ENCODE measurements at regions not wholly inside any gene's neighbourhood (a gene's known extent, or its start where the extent isn't known, plus 50 kb on each side); places are given as distances from the start of the nearest gene placed in this dataset.

DNA sequence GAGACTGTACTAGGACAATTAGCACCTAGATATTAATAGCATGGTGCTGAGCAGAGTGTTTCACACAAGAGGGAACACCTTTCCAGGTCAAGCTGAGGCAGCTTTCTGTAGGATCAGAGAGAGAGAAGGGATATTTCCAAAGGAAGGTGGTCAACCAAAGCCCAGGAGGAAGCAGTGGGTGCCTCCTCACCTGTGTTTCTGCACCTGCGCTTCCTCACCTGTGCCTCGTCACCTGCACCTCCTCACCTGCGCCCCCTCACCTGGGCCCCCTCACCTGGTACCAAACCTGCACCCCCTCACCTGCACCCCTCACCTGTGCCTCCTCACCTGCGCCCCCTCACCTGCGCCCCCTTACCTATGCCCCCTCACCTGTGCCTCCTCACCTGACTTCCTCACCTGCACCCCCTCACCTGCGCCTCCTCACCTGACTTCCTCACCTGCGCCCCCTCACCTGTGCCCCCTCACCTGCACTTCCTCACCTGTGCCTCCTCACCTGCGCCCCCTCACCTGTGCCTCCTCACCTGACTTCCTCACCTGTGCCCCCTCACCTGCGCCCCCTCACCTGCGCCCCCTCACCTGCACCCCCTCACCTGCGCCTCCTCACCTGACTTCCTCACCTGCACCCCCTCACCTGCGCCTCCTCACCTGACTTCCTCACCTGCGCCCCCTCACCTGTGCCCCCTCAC, 67.9 kb downstream of the TTLL2 start:
- no peak overlapping the region for H3K4me3 ChIP-seq (ENCODE audit: low read depth, low read length)
- TF ChIP-seq, protein P1, sequence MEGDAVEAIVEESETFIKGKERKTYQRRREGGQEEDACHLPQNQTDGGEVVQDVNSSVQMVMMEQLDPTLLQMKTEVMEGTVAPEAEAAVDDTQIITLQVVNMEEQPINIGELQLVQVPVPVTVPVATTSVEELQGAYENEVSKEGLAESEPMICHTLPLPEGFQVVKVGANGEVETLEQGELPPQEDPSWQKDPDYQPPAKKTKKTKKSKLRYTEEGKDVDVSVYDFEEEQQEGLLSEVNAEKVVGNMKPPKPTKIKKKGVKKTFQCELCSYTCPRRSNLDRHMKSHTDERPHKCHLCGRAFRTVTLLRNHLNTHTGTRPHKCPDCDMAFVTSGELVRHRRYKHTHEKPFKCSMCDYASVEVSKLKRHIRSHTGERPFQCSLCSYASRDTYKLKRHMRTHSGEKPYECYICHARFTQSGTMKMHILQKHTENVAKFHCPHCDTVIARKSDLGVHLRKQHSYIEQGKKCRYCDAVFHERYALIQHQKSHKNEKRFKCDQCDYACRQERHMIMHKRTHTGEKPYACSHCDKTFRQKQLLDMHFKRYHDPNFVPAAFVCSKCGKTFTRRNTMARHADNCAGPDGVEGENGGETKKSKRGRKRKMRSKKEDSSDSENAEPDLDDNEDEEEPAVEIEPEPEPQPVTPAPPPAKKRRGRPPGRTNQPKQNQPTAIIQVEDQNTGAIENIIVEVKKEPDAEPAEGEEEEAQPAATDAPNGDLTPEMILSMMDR (IDR thresholded peaks at IDR 0.05; ENCODE audit: insufficient read depth, low read length, missing control alignments), result no peak
- no peak for DNase-seq (ENCODE audit: low read depth, low spot score)
- ChIA-PET CTCF (no interaction called here), POLR2A (no interaction called here)

DNA sequence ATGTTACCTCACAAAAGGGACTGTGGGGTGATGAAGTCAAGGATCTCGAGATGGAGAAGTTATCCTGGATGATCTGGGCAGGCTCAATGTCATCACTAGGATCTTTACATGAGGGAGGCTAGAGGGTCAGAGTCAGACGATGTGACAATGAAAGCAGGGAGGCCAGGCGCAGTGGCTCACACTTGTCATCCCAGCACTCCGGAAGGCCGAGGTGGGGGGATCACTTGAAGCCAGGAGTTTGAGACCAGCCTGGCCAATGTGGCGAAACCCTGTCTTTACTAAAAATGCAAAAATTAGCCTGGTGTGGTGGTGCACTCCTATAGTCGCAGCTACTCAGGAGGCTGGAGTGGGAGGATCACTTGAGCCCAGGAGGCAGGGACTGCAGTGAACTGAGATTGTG, 68.8 kb downstream of the TTLL2 start:
- ChIA-PET CTCF (no interaction called here), POLR2A (no interaction called here)
- TF ChIP-seq, protein P1 (IDR thresholded peaks at IDR 0.05; ENCODE audit: insufficient read depth, low read length, missing control alignments), result no peak
- H3K4me3 ChIP-seq (ENCODE audit: low read depth, low read length), result no peak overlapping the region
- DNase-seq (ENCODE audit: low read depth, low spot score), result no peak

DNA sequence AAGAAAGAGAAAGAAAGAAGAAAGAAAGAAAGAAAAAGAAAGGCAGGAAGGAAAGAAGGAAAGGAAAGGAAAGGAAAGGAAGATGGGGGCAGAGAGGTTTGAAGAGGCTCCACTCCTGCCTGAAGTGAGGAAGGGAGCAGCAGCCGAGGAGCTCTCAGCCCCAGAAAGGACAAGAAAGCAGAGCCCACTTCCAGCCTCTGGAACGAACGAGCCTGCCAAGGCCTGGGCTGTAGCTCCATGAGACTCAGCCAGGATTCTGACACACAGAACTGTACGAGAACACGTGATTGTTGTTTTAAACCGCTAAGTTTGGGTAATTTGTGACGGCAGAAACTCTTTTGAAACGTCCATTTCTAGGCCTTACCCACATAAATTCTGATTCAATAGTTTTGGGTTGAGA, 69.5 kb downstream of the TTLL2 start:
- ChIA-PET POLR2A (no interaction called here), CTCF (no interaction called here)
- H3K4me3 ChIP-seq (ENCODE audit: low read depth, low read length), result no peak overlapping the region
- TF ChIP-seq, protein P1 (IDR thresholded peaks at IDR 0.05; ENCODE audit: insufficient read depth, low read length, missing control alignments), result no peak
- no peak for DNase-seq (ENCODE audit: low read depth, low spot score)

DNA sequence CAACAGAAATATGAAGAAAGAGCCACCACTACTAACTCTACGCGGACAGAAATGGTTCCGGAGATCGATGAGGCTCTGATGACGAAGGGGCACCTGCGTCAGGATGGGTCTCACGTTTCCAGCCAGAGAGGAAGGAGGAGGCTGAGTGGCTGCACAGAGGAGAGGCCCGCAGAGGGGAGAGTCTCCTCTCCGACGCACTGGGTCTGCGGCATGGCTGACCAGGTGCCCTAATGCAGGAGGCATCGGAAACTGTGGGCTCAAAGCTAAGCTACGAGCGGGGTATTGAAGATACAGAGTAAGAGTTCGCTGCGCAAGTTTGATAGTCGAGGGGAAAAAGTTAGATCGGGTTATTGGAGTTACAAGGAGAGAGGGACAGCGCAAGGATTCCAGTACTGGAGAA, 69.9 kb downstream of the TTLL2 start:
- no peak overlapping the region for H3K4me3 ChIP-seq (ENCODE audit: low read depth, low read length)
- ChIA-PET POLR2A (no interaction called here), CTCF (no interaction called here)
- no peak for DNase-seq (ENCODE audit: low read depth, low spot score)
- TF ChIP-seq, protein P1 (IDR thresholded peaks at IDR 0.05; ENCODE audit: insufficient read depth, low read length, missing control alignments), result no peak

GRCh38 chr6:167396068-167396658, 71.3 kb downstream of the TTLL2 start:
- H3K4me3 ChIP-seq (ENCODE audit: low read depth, low read length), result no peak overlapping the region
- TF ChIP-seq, protein P1 (IDR thresholded peaks at IDR 0.05; ENCODE audit: insufficient read depth, low read length, missing control alignments), result no peak
- CTCF ChIA-PET, result no interaction called here
- POLR2A ChIA-PET, result no interaction called here
- DNase-seq (ENCODE audit: low read depth, low spot score), result no peak

DNA sequence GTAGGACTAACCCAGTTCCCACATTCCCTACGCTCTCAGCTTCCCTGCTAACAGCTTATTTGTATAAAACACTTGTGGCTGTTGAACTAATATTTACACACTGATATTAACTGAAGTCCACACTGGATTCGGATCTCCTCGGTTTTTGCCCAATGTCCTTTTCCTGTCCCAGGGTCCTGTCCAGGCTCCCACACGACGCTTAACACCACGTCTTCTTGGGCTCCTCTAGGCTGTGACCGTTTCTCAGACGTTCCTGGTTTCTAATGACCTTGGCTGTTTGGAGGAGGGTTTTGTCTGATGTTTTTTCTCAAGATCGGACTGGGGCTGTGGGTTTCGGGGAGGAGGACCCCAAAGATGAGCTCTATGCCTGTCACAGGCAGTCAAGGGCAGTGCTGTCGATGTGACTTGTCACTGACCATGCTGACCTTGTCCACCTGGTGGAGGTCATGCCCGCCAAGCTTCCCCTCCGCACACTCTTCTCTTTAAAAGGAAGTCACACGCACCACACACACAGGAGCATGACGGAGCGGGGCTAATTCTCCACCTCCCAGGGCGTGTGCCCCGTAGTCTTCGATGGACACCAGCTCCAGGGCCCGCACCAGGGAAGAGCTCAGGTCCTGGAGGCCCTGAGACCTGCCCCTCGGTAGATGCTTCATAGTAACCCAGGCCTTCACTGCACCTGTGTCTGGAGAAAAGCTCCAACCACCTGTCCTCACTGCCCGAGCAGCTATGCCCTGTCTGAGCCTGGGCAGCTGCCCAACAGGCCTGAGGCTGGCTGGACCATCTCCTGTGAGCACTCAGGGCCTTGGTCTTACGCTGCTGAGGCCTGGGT, 72.0 kb downstream of the TTLL2 start:
- no peak for DNase-seq (ENCODE audit: low read depth, low spot score)
- ChIA-PET CTCF (no interaction called here), POLR2A (no interaction called here)

More for the DNA sequence above, 72.0 kb downstream of the TTLL2 start:
- no peak overlapping the region for H3K4me3 ChIP-seq (ENCODE audit: low read depth, low read length)
- TF ChIP-seq, protein P1 (IDR thresholded peaks at IDR 0.05; ENCODE audit: insufficient read depth, low read length, missing control alignments), result no peak

Measured in AG04449 (cell line).